HK-2 (cell line): ENCODE measurements at regions not wholly inside any gene's neighbourhood (a gene's known extent, or its start where the extent isn't known, plus 50 kb on each side); places are given as distances from the start of the nearest gene placed in this dataset.

ENCODE experiments used
- DNase-seq: peaks from one replicate; pipeline ENCODE4 v3.0.0-alpha.2; 2018; ENCODE audit not compliant: unreplicated experiment

DNA sequence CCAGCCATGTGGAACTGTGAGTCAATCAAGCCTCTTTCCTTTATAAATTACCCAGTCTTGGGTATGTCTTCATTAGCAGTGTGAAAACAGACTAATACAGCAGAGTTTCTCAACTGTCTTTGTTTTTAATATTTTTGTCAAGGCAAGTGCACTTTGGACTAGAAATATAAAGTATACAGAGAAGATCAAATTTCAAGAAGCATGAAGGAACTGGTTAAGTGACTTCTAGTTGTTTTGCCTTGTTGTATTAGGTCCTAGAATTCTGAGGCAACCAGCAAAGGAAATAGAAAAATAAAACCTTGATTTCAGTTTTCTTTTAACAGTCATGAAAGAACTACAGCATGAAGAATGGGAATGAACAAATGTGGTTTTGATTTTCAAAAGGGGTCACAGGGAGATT is 131.1 kb upstream of the PTGFR start:
- no peak for DNase-seq

GRCh38 chr1:78360584-78360983 is 130.2 kb upstream of the PTGFR start:
- DNase-seq: no peak

- DNase-seq: no peak
Measured at GRCh38 chr1:78367700-78368099, 123.1 kb upstream of the PTGFR start.

DNA sequence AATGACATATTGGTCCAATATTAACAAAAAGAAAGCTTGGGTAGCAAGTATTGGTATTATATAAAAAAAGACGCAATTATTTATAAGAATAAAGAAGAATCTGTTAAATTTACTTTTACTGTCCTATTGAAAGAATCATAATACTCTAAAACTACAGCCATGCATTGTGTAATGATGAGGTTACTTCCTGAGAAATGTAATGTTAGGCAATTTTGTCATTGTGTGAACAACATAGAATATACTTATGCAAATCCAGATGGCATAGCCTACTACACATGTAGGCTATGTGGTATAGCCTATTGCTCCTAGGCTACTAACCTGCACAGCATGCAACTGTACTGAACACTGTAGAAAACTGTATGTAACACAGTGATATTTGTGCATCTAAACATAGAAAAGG is 121.2 kb upstream of the PTGFR start:
- no peak for DNase-seq

DNA sequence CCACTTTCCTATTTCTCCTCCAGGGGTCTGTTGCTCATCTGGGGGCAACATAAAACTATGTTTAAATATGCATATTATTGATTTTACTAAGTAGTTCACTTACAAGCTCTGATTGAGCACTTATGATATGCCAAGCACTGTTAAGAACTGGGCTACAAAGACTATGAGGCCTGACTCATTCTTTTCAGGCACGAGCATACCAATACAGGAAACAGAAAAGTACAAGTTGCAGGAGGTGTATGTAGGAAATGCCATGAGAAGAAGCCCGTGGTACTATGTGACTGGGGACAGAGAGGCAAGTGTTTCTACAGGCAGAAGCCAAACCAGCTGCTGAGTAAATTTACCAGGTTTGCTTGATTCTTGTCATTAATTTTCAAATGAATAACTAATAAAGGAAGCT is 120.4 kb upstream of the PTGFR start:
- DNase-seq: peak; percentile 1

GRCh38 chr1:78370779-78371482 is 119.8 kb upstream of the PTGFR start:
- DNase-seq: no peak

DNA sequence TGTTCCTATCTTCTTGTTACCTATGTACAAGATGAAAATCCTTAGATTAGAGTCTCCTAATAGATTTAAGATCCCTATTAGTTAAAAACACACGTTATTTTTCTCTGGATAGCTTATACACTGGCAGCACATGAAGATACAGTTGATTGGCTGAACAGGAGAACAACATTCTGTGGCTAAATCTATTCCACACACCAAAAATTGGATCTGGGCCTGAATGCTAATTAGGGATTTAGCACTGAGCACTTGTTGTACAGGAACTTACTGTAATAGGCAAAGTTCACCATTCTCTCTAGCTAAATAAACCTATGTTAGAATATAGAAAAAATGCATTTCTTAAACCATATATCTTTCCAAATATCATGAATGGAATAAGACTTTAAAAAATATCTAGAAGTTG is 117.1 kb upstream of the PTGFR start:
- no peak for DNase-seq

GRCh38 chr1:78375996-78376395 is 114.8 kb upstream of the PTGFR start:
- DNase-seq: no peak

DNA sequence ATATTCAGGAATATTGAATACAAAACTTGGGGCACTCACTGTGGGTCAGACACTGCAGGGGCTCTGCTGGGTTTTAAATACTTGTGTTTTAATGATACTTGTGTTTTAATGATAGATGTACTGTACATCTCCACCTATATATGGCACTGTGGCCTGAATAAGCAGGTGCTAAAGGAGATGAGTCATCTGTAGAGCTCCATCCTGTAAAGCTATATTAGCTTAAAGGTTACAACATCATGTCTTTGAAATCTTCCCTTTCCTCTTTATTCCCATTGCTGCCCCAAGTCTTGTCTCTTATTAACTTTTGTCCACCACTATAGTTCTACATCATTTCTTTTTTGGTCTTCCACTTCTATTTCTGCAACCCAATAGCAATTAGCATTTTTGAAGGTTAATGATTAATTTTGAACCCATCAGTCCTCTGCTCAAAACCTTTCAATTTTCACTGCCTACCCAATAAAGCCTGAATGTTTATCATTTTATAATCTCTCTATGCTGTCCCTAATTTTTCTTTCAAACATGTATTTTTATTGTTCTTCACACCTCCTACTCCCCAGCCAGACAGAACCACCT is 113.3 kb upstream of the PTGFR start:
- no peak for DNase-seq

GRCh38 chr1:78383923-78384322 is 106.9 kb upstream of the PTGFR start:
- DNase-seq: no peak

DNA sequence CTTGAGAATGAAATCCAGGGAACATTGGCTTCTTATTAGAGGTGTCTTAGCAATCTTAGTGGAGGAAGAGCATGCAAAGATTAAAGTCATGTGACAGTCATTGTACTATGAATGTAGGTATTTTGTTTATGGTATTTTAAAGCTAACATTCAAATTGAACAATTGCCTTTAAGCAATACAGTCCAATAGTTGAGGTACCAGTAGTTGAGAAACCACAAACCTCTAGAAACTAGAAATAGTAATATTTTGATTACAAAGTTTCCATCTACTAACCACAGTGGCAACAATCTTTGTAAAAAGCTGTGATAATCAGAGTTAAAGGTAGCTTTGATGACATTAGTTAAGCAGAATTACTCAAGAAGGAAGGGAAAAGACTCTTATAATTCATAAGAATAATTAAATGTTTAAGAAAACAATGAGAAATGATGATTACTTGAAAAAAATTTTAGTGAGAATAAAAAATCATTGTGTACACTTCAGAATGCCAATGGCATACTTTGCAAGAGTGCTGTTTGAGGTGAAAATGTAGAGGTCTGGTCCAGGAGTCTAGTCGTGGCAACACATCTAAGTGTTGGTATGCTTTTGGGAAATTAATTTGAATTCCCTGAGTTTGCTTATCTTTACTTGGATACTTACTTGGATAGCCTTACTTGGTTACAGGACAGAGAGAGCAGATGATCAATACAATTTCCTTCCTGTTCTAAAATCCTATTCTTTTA is 104.9 kb upstream of the PTGFR start:
- DNase-seq: no peak

GRCh38 chr1:78387201-78387600 is 103.6 kb upstream of the PTGFR start:
- DNase-seq: no peak

DNA sequence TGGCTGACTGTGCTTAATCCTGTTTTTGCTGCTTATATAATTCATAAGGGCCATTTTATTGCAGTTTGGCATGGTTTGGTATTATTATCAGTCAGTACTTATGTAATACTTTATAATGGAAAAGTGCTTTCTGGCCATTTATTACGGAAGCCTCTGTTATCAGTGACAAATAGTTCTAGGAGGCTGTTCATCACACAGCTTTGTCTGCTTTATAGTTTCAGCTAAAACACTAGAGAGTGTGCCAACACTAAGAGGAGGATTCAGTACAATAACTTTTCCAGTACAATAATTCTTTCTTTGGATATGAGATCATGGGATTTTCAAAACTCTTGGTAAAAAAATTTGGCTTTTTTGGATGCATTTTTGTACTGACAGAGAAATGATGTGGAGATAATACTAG is 102.9 kb upstream of the PTGFR start:
- DNase-seq: no peak

DNA sequence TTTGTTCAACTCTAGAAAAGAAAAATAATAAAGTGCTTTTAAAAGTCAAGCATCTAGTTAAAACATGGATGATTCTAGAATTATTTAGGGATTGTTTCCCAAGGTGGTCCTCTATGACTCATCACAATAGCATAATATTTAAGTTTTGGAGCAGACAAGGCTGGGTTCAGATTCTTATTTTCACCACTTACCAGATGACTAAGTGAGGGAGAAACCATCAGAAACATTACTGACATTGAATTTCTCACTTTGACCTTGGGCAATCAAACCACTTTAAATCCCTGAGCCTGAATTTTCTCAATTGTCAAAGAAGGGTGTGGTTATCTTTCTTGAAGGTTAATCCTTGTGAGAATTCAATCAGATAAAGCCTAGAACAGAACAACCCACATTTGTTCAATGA is 102.5 kb upstream of the PTGFR start:
- DNase-seq: no peak

DNA sequence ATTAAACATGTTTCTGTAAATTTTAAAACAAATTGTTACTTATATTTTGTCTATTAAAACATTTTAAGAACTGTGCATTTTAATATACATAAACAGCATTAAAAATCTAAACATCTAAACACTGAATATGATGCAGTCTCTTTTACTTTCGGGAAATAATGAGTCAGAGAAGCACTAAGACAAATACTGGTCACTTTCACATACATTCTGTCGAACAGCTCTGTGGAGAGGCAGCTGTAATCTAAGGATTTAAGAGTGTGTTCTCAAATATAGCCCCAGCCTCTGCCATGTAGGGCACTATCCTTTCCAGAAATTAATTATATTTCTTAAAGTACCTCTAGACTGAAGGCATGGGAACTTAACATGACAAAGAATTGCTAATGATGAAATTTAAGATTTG is 89.6 kb upstream of the PTGFR start:
- DNase-seq: no peak

DNA sequence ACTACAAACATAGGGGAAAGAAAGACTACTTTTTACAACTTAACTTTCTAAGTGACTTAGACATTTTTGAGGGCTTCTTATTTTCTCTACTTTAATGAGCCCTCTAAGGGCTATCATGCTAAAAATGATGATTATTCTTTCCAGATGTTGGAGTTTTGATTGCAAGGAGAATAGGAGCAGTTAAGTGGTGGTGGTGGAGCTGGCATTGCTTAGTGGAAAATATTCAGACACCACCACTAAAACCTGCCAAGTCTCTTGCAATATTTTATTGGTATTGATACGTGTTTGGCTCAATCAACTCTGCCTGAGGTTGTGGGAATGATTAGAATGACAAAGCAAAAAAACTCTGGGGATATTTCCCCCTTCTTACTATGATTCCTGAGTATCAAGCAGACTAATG is 82.6 kb upstream of the PTGFR start:
- DNase-seq: no peak

DNA sequence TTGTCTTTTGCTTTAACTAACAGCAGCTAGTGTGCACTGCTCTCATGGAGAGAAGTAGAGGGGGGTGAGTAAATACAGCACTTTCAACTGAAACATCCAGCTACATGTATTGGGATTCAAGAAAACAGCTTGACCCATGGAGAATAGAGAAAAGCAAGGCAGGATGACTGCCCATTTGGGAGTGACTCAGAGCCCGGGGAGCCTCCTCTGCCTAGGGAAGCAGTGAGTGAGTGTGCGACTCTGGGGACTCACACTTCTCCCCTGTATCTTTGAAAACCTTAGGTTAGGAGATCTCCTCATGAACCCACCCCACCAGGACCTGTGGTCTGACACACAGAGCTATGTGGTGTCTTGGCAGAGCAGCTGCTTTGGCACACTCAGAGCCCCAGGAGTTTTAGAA is 82.0 kb upstream of the PTGFR start:
- no peak for DNase-seq

DNA sequence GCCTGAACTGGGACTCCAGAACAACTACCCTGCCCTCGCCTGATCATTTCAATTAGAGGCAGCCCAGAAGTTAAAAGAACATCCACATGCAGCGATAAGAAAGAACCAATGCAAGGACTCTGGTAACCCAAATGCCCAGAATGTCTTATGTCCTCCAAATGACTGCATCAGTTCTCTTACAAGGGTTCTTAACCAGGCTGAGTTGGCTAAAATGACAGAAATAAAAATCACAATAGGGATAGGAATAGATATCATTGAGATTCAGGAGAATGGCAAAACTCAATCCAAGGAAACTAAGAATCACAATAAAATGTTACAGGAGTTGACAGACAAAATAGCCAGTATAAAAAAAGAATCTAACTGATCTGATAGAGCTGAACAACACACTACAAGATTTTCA is 80.1 kb upstream of the PTGFR start:
- no peak for DNase-seq

GRCh38 chr1:78411707-78412106 is 79.1 kb upstream of the PTGFR start:
- no peak for DNase-seq

GRCh38 chr1:78415165-78415564 is 75.6 kb upstream of the PTGFR start:
- no peak for DNase-seq

- no peak for DNase-seq
Measured at GRCh38 chr1:78419309-78419708, 71.5 kb upstream of the PTGFR start.

DNA sequence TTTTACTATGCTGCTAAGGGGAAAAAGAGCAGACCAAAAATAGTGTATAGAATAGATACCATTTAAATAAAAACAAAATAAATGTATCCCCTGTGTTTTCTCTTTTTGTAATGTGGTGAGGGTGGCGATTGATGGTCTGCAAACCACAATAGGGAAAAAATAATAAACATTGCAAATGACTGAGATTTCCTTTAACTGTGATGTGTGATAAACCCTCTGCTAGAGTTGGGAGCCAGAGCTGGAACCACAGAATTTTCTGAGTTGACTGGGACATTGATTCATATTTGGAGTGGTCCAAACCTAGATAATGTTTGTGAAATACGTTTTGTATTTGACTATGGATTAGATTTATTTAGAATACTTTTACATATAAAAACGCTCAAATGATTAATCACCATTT is 70.6 kb upstream of the PTGFR start:
- DNase-seq: no peak

GRCh38 chr1:78420688-78421087 is 70.1 kb upstream of the PTGFR start:
- DNase-seq: no peak
